Duodenal mucosa (tissue), 2 donors: ENCODE measurements at regions not wholly inside any gene's neighbourhood (a gene's known extent, or its start where the extent isn't known, plus 50 kb on each side); places are given as distances from the start of the nearest gene placed in this dataset.

Experiments
- H3K27ac ChIP-seq: one replicate; pipeline ENCODE4 v1.7.0; 2013; ENCODE audit warnings: low read depth, low read length
- H3K27me3 ChIP-seq, 2 donors: one replicate each; pipeline ENCODE4 v1.7.0; 2013; ENCODE audit warnings: low read length in 2 of 2, control low read depth in 1 of 2; ENCODE audit not compliant: insufficient read depth in 2 of 2, control insufficient read depth in 1 of 2
- H3K36me3 ChIP-seq, 2 donors: one replicate each; pipeline ENCODE4 v1.7.0; 2013; ENCODE audit warnings: low read length in 2 of 2, control low read depth in 1 of 2; ENCODE audit not compliant: insufficient read depth in 2 of 2, control insufficient read depth in 1 of 2
- H3K4me1 ChIP-seq, 2 donors: one replicate each; pipeline ENCODE4 v1.7.0; 2013; ENCODE audit warnings: low read length in 2 of 2, control low read depth in 1 of 2; ENCODE audit not compliant: insufficient read depth in 2 of 2, control insufficient read depth in 1 of 2
- H3K4me3 ChIP-seq, 2 donors: one replicate each; pipeline ENCODE4 v1.7.0; 2013; ENCODE audit warnings: low read length in 2 of 2, low read depth in 1 of 2
- H3K9ac ChIP-seq, 2 donors: one replicate each; pipeline ENCODE4 v1.7.0; 2013; ENCODE audit warnings: low read length in 2 of 2, low read depth in 1 of 2
- H3K9me3 ChIP-seq, 2 donors: one replicate each; pipeline ENCODE4 v1.7.0; 2013; ENCODE audit warnings: low read length in 2 of 2, control low read depth in 1 of 2; ENCODE audit not compliant: control insufficient read depth in 1 of 2

DNA sequence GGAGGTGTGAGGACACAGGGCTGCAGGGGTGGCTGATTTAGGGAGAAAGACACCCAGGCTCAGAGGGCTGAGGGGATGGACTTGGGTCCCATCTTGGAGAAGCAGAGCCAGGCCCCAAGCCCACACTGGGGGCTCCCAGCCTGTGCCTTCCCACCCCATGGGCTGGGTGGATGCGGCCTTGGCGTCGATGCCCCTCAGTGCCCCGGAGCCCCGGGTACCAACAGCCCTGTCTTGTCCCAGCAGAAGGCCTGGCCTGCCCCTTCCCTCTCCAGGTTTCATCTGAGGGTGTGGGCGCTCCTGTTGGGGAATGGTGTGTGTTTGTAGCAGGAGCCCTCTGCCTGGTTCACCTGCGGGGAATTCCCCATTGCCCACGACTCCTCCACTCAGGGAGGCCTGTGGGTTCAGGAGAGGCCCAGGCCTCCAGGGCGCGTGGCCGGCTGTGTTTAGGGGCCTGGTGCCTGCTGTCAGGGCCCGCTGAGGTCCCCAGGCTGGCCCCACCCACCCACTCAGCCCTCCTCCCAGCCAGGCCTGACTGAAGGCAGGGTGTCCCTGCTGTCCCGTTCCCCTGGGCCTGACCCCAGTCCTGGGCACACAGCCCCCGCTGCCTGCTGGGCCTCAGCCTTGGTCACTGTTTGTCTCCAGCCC, 51.1 kb upstream of the BEGAIN start:
- Histone ChIP-seq H3K9me3 (no peaks in the 10 kb centered on the region), H3K4me3 (no peak overlapping the region), H3K36me3 (no peaks in the 10 kb centered on the region), H3K4me1 (peaks cover 5 to 19% of the 10 kb centered on the region in 2 donors), H3K27me3 (no peaks in the 10 kb centered on the region), H3K9ac (no peak overlapping the region), H3K27ac (no peak overlapping the region)

DNA sequence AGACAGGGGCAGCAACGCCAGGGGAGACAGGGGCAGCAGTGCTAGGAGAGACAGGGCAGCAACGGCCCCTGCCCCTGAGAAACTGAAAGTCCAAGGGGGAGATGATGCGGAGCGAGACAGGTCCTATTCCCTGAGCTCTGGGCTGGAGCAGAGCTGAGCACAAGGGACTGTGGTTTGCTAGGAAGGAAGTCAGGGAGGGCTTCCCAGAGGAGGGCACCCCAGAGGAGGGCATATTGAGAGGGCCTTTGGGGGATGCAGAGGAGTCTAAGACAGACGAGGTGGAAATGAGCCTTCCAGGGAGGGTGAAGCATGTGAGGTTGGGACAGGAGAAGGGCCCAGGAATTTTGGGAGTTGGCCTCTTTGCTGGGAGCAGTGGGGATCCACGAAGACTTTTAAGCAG, 52.1 kb upstream of the BEGAIN start:
- Histone ChIP-seq H3K4me3 (no peak overlapping the region), H3K9ac (no peak overlapping the region), H3K27me3 (no peaks in the 10 kb centered on the region), H3K9me3 (no peaks in the 10 kb centered on the region), H3K27ac (no peak overlapping the region), H3K36me3 (no peaks in the 10 kb centered on the region), H3K4me1 (peaks cover 5 to 19% of the 10 kb centered on the region in 2 donors)

DNA sequence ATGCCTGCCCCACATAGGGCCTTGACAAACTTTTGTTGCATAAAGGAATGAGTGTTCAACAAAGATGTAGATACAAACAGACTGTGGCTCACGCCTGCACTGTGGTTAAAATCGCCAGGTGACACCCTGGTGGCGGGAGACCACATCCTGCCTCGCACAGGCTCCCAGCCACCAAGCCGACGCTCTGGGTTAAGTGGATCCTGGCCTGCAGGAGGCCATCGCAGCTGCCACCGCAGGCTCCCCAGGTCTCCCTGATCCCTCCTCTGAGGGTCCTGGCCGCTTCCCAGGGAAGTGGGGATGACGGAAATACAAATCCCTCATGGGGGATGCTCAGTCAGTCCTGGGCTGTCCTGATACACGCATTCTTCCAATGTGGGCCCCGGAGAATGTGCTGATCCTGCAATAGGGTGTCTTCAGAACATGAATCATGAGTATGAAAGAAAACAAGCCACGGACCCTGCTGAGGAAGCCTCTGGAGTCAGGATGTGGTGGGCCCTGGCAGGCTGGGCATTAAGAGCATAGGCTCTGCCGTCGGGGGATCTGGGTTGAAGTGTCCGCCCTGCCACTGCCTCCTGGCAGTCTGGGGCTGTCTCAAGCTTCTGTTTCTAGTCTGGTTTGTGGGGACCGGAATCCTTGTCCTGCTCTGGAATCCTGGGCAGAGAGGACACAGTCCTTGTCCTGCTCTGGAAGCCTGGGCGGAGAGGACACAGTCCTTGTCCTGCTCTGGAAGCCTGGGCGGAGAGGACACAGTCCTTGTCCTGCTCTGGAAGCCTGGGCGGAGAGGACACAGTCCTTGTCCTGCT, 53.5 kb upstream of the BEGAIN start:
- Histone ChIP-seq H3K4me3 (no peak overlapping the region), H3K27me3 (no peaks in the 10 kb centered on the region), H3K9me3 (no peaks in the 10 kb centered on the region), H3K4me1 (peaks cover 15 to 28% of the 10 kb centered on the region in 2 donors), H3K27ac (no peak overlapping the region), H3K9ac (no peak overlapping the region), H3K36me3 (no peaks in the 10 kb centered on the region)

- Histone ChIP-seq H3K9ac (no peak overlapping the region), H3K36me3 (no peaks in the 10 kb centered on the region), H3K27me3 (no peaks in the 10 kb centered on the region), H3K9me3 (no peaks in the 10 kb centered on the region), H3K4me3 (no peak overlapping the region), H3K27ac (no peak overlapping the region), H3K4me1 (peaks cover 15 to 28% of the 10 kb centered on the region in 2 donors)
Observed at GRCh38 chr14:100641274-100641860, 54.1 kb upstream of the BEGAIN start.

- H3K4me3 ChIP-seq: no peak overlapping the region
- H3K36me3 ChIP-seq: no peaks in the 10 kb centered on the region
- H3K27ac ChIP-seq: no peak overlapping the region
- no peak overlapping the region for H3K9ac ChIP-seq
- H3K27me3 ChIP-seq: no peaks in the 10 kb centered on the region
- H3K4me1 ChIP-seq: peaks cover 17 to 31% of the 10 kb centered on the region in 2 donors
- no peaks in the 10 kb centered on the region for H3K9me3 ChIP-seq
Observed at GRCh38 chr14:100643426-100643825, 56.2 kb upstream of the BEGAIN start.

GRCh38 chr14:100644383-100644782, 57.2 kb upstream of the BEGAIN start:
- no peaks in the 10 kb centered on the region for H3K27me3 ChIP-seq
- no peak overlapping the region for H3K27ac ChIP-seq
- no peak overlapping the region for H3K4me3 ChIP-seq
- no peaks in the 10 kb centered on the region for H3K9me3 ChIP-seq
- no peak overlapping the region for H3K9ac ChIP-seq
- peaks cover 22 to 40% of the 10 kb centered on the region in 2 donors for H3K4me1 ChIP-seq
- H3K36me3 ChIP-seq: no peaks in the 10 kb centered on the region

GRCh38 chr14:100644784-100645183, 57.6 kb upstream of the BEGAIN start:
- Histone ChIP-seq H3K4me1 (peaks cover 22 to 41% of the 10 kb centered on the region in 2 donors), H3K27me3 (no peaks in the 10 kb centered on the region), H3K9ac (no peak overlapping the region), H3K36me3 (no peaks in the 10 kb centered on the region), H3K27ac (no peak overlapping the region), H3K4me3 (no peak overlapping the region), H3K9me3 (no peaks in the 10 kb centered on the region)

- peaks cover 22 to 36% of the 10 kb centered on the region in 2 donors for H3K4me1 ChIP-seq
- no peaks in the 10 kb centered on the region for H3K9me3 ChIP-seq
- no peak overlapping the region for H3K9ac ChIP-seq
- H3K4me3 ChIP-seq: no peak overlapping the region
- no peak overlapping the region for H3K27ac ChIP-seq
- no peaks in the 10 kb centered on the region for H3K36me3 ChIP-seq
- no peaks in the 10 kb centered on the region for H3K27me3 ChIP-seq
Observed at GRCh38 chr14:100645196-100645981, 58.2 kb upstream of the BEGAIN start.

- no peaks in the 10 kb centered on the region for H3K27me3 ChIP-seq
- no peak overlapping the region for H3K4me3 ChIP-seq
- no peaks in the 10 kb centered on the region for H3K9me3 ChIP-seq
- no peak overlapping the region for H3K27ac ChIP-seq
- H3K4me1 ChIP-seq: peaks cover 17 to 31% of the 10 kb centered on the region in 2 donors
- H3K9ac ChIP-seq: no peak overlapping the region
- no peaks in the 10 kb centered on the region for H3K36me3 ChIP-seq
Observed at GRCh38 chr14:100645982-100646314, 58.7 kb upstream of the BEGAIN start.
